Gastroesophageal sphincter (tissue), 4 donors: ENCODE measurements at regions not wholly inside any gene's neighbourhood (a gene's known extent, or its start where the extent isn't known, plus 50 kb on each side); places are given as distances from the start of the nearest gene placed in this dataset.

Source experiments
- ATAC-seq: fragments of 150-250 bp; one replicate; pipeline ENCODE4 v1.9.1; 2016; ENCODE audit warnings: mild to moderate bottlenecking, moderate library complexity
- H3K27ac ChIP-seq, 4 donors: fragments of 200-600 bp; sonication (generic) in 3 of 4; 1 replicate in 3 of 4; 2 replicates in 1 of 4; pipeline ENCODE4 v1.5.1; 2016 to 2019
- H3K27me3 ChIP-seq: fragments of 200-600 bp; sonication (generic); one replicate; pipeline ENCODE4 v1.5.1; 2019
- H3K36me3 ChIP-seq, 2 donors: fragments of 200-600 bp; sonication (generic); one replicate each; pipeline ENCODE4 v1.5.1; 2019; ENCODE audit warnings: control low read depth in 1 of 2
- H3K4me1 ChIP-seq, 3 donors: fragments of 200-600 bp; sonication (generic); 1 replicate in 2 of 3; 2 replicates in 1 of 3; pipeline ENCODE4 v1.5.1; 2016 to 2019; ENCODE audit warnings: control low read depth in 2 of 3
- H3K4me3 ChIP-seq, 2 donors: fragments of 200-600 bp; sonication (generic); one replicate each; pipeline ENCODE4 v1.5.1; 2019; ENCODE audit warnings: mild to moderate bottlenecking in 1 of 2, moderate library complexity in 1 of 2
- H3K9me3 ChIP-seq, 3 donors: fragments of 200-600 bp; sonication (generic); one replicate each; pipeline ENCODE4 v1.5.1; 2017 to 2019; ENCODE audit warnings: control low read depth in 2 of 3
- CTCF ChIP-seq, 4 experiments: fragments of 200-600 bp in 2 of 4; fragments of 450-650 bp in 2 of 4; sonication (generic) in 1 of 4; IDR thresholded peaks; one replicate each; pipeline ENCODE4 v1.5.1; 2017 to 2019; ENCODE audit warnings: antibody characterized with exemption in 4 of 4, mild to moderate bottlenecking in 2 of 4, moderate library complexity in 2 of 4
- EP300 ChIP-seq: sonication (generic); formaldehyde crosslinking; IDR thresholded peaks from one replicate; pipeline ENCODE4 v1.6.1; 2017; ENCODE audit warnings: antibody characterized with exemption, mild to moderate bottlenecking
- POLR2A ChIP-seq, 2 donors: fragments of 450-650 bp; IDR thresholded peaks; one replicate each; pipeline ENCODE4 v1.6.1; 2017; ENCODE audit warnings: antibody characterized with exemption in 2 of 2, mild to moderate bottlenecking in 2 of 2, moderate library complexity in 1 of 2
- POLR2AphosphoS5 ChIP-seq: sonication (generic); formaldehyde crosslinking; IDR thresholded peaks from one replicate; pipeline ENCODE4 v1.6.1; 2017; ENCODE audit warnings: antibody characterized with exemption
- WGBS, 2 donors: methylation state at CpG; one replicate each; pipeline ENCODE4 v1.1.5; 2018; ENCODE audit warnings: low coverage in 1 of 2; 5-methylcytosine and 5-hydroxymethylcytosine counted together

- WGBS, 2 donors, result 32 to 44% methylated on average over 2 of the region's 2 CpGs
- TF ChIP-seq CTCF (IDR thresholded peaks at IDR 0.05) (no peak), POLR2A (IDR thresholded peaks at IDR 0.05) (no peak), POLR2AphosphoS5 (no peak), EP300 (no peak)
- no peaks in the 10 kb centered on the region for H3K9me3 ChIP-seq
- H3K36me3 ChIP-seq, result no peaks in the 10 kb centered on the region
- no peak for ATAC-seq
- H3K27ac ChIP-seq, result no peak overlapping the region
- H3K27me3 ChIP-seq, result no peaks in the 10 kb centered on the region
- no peak overlapping the region for H3K4me3 ChIP-seq
- no peaks in the 10 kb centered on the region for H3K4me1 ChIP-seq
Observed at GRCh38 chr3:88611826-88612326, 462.1 kb downstream of the C3orf38 start.

GRCh38 chr3:88616413-88616812 lies 466.7 kb downstream of the C3orf38 start:
- Histone ChIP-seq H3K36me3 (no peaks in the 10 kb centered on the region), H3K9me3 (no peaks in the 10 kb centered on the region), H3K4me3 (no peak overlapping the region), H3K27ac (no peak overlapping the region), H3K4me1 (no peaks in the 10 kb centered on the region), H3K27me3 (no peaks in the 10 kb centered on the region)
- no peak for ATAC-seq
- TF ChIP-seq EP300 (no peak), CTCF (IDR thresholded peaks at IDR 0.05) (no peak), POLR2A (IDR thresholded peaks at IDR 0.05) (no peak), POLR2AphosphoS5 (no peak)
- WGBS, 2 donors, result 13 to 33% methylated on average over 1 of the region's 1 CpG

- Histone ChIP-seq H3K4me3 (no peak overlapping the region), H3K9me3 (no peaks in the 10 kb centered on the region), H3K27ac (no peak overlapping the region), H3K4me1 (no peaks in the 10 kb centered on the region), H3K36me3 (no peaks in the 10 kb centered on the region), H3K27me3 (no peaks in the 10 kb centered on the region)
- ATAC-seq, result no peak
- WGBS, 2 donors, result 88 to 100% methylated on average over 1 of the region's 1 CpG
- TF ChIP-seq POLR2AphosphoS5 (no peak), CTCF (IDR thresholded peaks at IDR 0.05) (no peak), EP300 (no peak), POLR2A (IDR thresholded peaks at IDR 0.05) (no peak)
Observed at GRCh38 chr3:88617283-88617682, 467.5 kb downstream of the C3orf38 start.

GRCh38 chr3:88618021-88618645 lies 468.4 kb downstream of the C3orf38 start:
- 65 to 83% methylated on average over 7 of the region's 7 CpGs for WGBS, 2 donors
- no peak for TF ChIP-seq POLR2A (IDR thresholded peaks at IDR 0.05)
- no peak for TF ChIP-seq POLR2AphosphoS5
- TF ChIP-seq EP300, result no peak
- no peak for TF ChIP-seq CTCF (IDR thresholded peaks at IDR 0.05)
- H3K4me1 ChIP-seq, result no peaks in the 10 kb centered on the region

GRCh38 chr3:88621586-88621985 lies 471.8 kb downstream of the C3orf38 start:
- no peaks in the 10 kb centered on the region for H3K27me3 ChIP-seq
- no peak overlapping the region for H3K27ac ChIP-seq
- H3K9me3 ChIP-seq, result no peaks in the 10 kb centered on the region
- H3K4me3 ChIP-seq, result no peak overlapping the region
- WGBS, 2 donors, result 50 to 65% methylated on average over 2 of the region's 2 CpGs
- no peak for TF ChIP-seq POLR2AphosphoS5
- no peak for TF ChIP-seq EP300
- no peak for TF ChIP-seq POLR2A (IDR thresholded peaks at IDR 0.05)
- TF ChIP-seq CTCF (IDR thresholded peaks at IDR 0.05), result no peak
- no peaks in the 10 kb centered on the region for H3K36me3 ChIP-seq
- no peak for ATAC-seq
- no peaks in the 10 kb centered on the region for H3K4me1 ChIP-seq

More at GRCh38 chr3:88618021-88618645, 468.4 kb downstream of the C3orf38 start:
- Histone ChIP-seq H3K4me3 (no peak overlapping the region), H3K9me3 (no peaks in the 10 kb centered on the region), H3K27ac (no peak overlapping the region), H3K27me3 (no peaks in the 10 kb centered on the region), H3K36me3 (no peaks in the 10 kb centered on the region)
- no peak for ATAC-seq
